Fibroblast of skin of abdomen (primary cell): ENCODE measurements at regions not wholly inside any gene's neighbourhood (a gene's known extent, or its start where the extent isn't known, plus 50 kb on each side); places are given as distances from the start of the nearest gene placed in this dataset.
"Not testable (repeated sequence)": the region's sequence is repeated elsewhere in the genome, so short reads cannot be mapped to it uniquely, and the experiment has no call there.

ENCODE experiments used
- DNase-seq: peaks from one replicate; pipeline ENCODE4 v3.0.0-alpha.2; 2013

DNA sequence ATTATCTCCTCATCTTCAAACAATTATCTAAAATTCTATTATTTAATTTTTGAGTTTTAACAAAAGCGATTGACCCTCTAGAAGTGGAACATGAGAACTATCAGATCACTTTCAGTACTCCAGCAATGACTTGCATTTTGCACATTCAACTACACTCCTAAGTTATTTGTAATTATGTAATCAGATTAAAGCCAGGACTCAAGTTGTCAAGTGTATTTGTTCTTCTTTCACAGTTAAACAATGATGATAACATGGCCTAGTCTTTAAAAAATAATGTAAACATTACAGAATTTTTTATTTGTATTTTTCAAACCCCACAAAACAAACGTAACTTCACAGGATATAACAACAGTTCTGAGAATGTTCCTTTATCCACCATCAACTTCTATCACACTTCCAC, 2148.9 kb upstream of the ACO1 start:
- DNase-seq = no peak

DNA sequence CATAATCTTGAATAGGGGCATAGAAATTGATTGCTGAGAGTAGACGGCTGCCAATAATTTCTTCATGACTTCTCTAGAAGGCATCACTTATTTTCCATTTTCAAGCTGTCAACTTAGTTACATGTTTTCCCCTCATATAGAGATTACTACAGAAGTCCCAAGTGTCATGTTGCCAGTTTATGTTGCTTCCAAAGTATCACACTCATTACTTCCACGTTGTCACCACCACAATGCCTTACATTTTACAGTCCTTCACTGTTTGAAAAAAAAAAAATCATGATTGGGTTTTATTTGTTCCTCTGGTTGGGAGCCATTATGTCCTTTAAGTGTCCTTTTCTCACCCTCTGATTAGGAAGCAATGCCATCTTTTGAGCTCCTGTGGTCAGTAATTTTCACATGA, 2144.6 kb upstream of the ACO1 start:
- no peak for DNase-seq

DNA sequence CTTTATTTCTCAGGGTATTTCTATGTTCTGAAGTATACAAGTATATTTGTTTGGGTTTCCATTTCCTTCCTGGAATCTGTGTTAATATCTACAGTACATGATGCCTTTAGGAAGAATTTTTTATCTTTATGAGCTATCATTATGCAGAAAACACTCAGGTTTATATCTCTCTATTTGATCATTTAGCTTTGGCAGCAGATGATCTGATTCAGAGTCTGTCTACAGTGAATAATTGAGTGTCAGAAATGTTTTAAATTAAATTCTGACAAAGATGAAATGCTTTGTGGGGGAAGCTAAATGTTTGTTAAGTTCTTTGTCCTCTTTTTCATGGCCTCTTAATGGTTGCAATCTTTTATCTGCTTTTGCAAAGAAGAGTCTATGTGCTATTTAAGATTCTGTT, 2141.0 kb upstream of the ACO1 start:
- DNase-seq = no peak

DNA sequence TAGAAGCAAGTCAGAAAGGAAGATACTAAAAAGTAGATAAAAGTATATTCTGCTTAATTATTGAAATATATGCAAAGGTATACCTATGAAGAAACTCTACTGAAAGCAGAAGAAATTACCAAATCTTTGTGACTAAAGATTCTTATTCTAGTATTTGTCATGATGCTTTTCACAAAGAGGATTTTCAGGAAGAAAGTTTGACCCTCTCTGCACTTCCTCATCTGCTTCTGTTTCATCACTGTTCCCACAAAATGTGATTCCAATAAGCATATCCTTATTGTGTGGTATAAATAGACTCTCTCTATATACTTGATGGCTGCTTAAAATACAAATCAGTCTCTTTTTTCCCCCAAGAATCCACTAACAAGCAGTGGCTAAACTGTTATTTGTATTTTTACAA, 2139.6 kb upstream of the ACO1 start:
- DNase-seq = no peak

DNA sequence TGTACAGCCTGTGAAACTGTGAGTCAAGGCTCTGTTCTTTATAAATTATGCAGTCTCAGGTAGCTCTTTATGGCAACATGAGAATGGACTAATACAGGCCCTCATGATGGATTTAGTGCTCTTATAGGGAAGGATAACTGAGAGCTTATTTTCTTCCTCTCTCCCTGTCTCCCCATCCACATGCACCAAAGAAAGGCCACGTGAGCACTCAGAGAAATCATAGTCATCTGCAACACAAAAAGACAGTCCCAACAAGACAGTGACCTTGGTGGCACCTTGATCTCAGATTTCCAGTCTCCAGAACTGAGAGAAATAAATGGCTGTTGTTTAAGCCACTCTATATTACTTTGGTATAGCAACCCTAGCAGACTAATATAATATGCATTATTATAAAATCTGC, 2133.6 kb upstream of the ACO1 start:
- DNase-seq = no peak

DNA sequence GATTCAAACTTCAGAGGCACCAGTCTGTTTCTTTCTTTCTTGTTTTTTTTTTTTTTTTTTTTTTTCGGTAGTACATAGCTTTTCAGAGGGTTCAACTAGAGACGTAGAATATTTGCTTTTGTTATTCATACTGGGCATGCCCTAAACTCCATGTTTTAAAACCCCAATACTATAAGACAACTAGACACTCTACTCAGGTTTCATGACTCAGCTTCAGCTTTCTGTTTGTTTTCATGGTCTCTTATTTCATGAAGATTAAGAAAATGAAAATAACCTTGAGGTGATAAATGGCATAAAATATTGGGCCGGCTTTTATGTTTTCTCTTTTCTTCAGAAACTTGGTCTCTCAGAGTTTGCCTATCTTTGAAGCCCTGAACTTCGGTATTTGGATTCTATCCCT, 2126.3 kb upstream of the ACO1 start:
- no peak for DNase-seq

DNA sequence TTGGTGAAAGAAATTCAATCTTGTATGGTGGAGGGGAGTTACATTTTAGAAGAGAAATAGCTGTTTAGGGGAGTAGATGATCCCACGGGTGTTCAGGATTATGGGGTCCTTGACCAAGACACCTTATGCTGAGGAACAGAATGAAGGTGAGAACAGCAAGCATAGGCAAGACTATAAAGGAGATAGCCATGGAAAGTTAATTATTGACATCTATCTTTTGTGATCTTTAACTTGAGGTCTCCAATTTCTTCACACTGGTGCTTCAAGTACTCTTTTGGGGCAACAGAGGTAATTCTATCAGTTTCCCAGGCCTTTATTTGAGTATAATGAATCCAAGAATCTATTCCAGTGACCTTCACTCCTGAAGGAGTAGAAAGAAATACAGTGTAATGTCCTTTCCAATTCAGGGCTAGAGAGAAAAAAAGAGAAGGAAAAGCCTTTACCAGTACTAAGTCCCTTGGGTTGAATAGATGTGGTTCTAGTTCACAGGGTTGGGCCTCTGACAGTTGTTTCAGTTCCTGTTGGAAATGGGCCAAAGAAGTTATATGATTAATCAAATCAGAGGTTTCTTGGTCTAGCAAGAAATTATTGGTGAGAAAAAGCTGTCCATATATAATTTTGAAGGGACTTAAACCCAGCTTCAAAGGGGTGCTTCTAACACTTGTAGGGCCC, 2104.1 kb upstream of the ACO1 start:
- DNase-seq = no peak

DNA sequence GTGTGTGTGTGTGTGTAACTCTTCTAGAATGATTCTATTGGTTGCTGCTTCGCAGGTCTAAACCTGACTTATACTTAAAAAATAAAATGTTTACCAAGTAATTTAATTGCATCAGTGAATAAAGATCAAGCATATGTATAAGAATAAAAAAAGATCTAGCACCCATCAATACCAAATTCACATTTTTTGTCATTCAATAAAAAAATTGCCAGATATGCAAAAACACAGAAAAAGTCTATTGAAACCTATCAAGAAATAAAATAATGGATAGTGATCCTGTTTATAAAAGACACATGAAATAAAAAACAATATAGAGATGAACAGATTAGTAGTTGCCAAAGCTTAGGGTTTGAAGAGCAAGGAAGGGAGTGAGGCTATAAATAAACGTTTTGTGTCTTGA, 2095.0 kb upstream of the ACO1 start:
- no peak for DNase-seq

DNA sequence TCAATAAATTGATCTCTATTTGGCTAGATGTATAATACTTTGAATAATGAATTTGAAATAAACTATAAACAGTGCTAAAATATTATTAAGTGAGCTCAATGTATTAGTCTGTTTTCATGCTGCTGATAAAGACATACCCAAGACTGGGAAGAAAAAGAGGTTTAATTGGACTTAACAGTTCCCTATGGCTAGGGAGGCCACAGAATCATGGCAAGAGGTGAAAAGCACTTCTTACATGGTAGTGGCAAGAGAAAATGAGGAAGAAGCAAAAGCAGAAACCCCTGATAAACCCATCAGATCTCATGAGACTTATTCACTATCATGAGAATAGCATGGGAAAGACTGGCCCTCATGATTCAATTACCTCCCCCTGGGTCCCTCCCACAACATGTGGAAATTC, 2092.4 kb upstream of the ACO1 start:
- DNase-seq = not testable (repeated sequence)

DNA sequence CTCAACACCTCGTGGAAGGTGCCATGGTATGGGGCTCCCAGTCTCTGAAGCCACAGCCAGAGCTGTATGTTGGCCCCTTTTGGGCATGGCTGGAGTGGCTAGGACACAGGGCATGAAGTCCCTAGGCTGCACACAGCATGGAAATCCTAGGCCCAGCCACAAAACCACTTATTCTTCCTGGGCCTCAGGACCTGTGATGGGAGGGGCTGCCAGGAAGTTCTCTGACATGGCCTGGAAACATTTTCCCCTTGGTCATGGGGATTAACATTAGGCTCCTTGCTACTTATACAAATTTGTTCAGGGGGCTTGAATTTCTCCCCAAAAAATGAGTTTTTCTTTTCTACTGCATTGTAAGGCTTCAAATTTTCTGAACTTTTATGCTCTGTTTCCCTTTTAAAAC, 2091.2 kb upstream of the ACO1 start:
- DNase-seq = no peak

DNA sequence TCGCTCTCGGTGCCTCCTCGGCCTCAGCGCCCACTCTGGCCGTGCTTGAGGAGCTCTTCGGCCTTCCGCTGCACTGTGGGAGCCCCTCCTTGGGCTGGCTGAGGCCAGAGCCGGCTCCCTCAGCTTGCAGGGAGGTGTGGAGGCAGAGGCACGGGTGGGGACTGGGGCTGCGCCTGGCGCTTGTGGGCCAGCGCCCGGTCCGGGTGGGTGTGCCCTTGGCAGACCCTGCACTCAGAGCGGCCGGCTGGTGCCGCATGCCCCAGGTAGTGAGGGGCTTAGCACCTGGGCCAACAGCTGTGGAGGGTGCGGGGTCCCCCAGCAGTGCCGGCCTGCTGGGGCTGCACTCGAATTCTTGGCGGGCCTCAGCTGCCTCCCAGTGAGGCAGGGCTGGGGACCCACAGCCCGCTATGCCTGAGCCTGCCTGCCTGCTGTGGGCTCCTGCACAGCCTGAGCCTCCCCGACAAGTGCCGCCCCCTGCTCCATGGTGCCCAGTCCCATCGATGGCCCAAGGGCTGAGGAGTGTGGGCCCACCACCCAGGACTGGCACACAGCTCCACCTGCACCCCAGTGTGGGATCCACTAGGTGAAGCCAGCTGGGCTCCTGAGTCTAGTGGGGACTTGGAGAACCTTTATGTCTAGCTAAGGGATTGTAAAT, 2085.2 kb upstream of the ACO1 start:
- DNase-seq = no peak

DNA sequence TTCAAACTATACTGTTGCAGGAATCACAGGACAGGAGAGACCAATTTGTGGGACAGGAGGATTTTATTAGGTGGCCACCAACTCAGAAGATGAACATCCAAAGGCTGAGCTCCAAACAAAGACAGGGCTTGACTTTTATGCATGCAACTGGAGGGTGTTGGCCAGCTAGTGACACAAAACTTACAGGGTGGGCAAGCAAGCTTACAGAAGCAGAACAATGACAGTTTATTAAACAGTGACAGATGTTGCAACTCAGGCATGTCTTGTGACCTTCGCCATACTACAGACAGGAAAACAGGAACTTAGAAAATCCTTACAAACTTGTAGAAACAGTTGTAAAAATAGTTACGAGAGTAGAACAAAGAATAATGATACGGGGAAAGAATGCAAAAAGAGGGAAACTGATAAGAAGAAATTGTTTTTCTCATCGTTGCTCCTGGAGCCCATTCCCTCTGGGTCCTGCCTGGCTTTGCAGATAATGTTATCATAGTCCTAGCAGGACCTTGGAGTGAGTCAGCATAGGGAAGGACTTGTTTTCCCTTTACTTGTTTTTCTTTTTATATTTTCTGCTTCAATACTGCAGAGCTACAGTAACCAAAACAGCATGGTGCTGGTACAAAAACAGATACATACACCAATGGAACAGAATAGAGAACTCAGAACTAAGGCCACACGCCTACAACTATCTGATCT, 2083.0 kb upstream of the ACO1 start:
- DNase-seq = no peak

DNA sequence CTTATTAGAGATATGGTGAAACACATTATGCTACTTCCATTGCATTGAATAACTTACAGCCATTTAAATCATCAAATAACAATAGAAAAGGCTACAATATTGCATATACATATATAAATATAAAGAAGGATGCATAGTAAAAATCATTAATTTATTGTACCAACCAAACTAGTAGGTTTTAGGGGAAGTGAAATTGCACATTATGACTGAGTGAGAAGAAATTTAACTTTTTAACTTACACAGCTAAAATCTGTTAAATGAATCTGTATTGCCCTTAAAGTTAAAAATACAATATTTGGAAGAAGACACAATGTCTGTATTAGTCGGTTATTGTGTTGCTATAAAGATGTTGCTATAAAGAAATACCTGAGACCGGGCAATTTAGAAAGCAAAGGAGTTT, 2073.7 kb upstream of the ACO1 start:
- DNase-seq = no peak

DNA sequence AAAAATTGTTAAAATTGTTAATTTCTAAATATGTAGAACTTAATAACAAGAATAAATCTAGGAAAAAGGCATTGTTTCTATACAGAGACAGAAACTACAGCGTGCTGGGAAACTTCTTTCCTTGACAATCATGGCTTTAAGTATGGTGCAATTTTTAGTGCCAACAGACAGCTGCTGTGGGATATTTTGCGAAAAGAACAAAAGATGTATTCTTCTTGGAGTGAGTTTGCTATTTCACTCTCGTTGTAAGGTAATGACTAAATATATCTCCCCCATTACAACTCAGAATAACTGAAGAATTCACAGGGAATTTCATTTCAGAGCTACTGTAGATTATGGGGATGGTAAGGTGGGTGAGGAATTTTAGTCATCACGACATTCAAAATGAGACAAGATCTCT, 2055.0 kb upstream of the ACO1 start:
- no peak for DNase-seq

DNA sequence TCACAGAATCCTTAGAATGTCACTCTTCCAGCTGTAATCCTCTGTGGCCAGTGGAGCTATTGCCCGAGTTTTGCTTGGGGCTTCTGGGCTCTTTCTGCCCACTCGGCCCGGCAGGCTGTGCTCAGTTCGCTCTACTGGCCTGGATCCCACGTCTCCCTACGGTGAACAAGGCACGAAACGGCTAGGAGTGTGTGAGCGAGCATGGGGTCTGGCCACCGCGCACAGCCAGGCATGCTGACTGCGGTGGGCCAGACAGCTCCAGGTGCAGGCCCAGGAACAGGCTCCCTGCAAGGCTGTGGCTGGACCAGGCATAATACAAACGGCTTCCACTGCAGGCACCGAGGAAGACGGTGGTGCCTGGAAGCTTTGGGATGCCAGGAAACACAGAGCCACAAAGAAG, 2035.5 kb upstream of the ACO1 start:
- DNase-seq = no peak

DNA sequence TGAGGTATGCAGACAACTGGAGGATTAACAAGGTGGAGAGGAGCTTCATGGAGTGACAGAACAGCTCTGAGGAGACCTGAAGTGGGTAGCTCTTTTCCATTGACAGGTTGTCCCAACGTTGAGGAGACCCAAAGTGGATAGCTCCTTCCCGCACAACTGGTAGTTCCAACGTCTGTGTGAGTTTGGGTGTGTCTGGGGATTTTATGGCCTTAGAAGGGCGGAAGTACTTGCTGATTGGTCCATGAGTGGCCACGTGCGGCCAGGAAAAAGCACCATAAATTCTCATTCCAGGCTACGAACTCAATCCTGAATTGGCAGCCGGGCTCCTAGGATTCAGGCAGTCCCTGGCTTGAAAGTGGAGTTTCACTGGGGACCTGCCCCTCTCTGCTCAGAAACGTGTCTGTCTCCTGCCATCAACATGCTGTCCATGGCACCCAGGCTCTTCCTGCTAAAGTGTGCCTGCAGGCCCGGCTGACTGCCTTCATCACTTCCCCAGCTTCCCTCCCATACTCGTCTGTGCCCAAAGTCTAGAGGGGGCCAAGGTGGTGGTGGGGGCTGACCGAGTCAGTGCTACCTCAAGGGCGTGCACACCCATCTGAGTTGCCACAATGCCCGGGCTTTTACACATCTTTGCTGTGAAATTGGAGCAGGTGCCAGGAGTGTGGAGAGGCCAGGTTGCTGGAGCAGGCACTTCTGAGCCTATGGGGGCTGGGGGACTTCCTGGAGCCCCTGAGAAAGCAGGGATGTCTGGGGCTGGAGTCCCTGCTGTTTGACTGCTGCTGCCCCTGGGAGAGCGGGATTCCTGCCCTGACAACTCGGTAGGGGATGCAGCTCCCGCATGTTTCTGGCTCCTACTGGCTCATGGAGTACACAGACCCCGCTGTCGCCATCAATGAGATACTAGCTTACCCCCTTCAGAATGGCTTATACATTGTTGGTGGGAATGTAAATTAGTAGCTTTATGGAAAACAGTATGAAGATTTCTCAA, 2034.6 kb upstream of the ACO1 start:
- no peak for DNase-seq

DNA sequence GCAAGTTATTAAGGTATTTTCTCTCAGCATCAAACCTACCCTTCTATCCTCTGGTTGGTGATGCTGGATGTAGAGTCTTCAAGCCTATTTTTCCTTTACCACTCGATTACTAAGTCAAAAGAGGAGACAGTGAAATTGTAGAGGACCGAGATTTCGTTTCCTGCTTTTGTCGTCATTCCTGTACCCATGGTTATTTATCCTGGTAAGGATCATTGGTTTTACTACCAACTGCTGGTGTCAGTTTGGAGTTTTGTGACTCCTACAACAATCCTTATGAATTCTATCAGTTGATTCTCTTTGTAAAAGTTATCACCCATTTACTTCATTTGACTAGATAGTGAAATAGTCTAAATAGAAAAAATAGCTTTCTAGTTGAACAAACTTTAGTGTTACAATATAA, 2028.2 kb upstream of the ACO1 start:
- DNase-seq = no peak

DNA sequence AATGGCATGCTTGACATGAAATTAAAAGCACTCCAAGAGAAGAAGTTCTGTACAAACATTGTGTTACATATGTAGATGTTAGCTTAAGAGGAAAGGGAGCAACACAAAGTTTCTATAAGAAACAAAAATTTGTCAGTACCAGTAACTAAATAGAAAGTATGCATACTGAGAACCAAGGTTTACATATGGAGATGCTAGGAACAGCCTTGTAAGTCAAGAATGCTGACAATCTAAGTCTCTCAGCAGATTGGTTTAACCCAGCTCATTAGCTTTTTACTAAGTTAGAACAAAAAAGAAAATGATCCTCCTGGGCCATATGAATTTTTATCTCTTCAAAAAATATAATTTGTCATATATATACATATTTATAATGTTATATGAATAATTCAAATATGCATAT, 2022.1 kb upstream of the ACO1 start:
- no peak for DNase-seq

DNA sequence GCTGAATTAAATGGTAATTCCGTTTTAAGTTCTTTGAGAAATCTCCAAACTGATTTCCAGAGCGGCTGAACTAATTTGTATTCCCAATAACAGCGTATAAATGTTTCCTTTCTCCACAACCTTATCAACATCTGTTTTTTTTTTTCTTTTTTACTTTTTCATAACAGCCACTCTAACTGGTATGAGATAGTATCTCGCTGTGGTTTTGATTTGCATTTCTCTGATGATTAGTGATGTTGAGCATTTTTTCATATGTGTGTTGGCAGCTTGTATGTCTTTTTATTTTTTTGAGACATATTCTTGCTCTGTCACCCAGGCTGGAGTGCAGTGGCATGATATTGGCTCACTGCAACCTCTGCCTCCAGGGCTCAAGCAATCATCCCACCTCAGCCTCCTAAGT, 2018.3 kb upstream of the ACO1 start:
- DNase-seq = not testable (repeated sequence)

DNA sequence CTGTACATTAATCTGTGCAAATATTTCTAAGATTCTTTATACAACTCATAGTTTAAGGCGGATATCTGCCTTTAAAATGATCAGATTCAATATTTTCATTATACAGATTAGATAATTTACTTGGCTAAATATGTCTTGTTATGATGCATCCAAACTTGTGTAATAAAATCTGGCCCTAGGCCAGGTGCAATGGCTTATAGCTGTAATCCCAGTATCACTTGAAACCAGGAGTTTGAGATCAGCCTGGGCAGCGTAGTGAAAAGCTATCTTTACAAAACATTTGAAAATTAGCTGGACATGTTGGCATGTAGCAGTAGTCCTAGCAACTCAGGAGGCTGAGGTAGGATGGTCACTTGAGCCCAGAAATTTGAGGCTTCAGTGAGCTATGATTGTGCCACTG, 2002.2 kb upstream of the ACO1 start:
- DNase-seq = no peak

DNA sequence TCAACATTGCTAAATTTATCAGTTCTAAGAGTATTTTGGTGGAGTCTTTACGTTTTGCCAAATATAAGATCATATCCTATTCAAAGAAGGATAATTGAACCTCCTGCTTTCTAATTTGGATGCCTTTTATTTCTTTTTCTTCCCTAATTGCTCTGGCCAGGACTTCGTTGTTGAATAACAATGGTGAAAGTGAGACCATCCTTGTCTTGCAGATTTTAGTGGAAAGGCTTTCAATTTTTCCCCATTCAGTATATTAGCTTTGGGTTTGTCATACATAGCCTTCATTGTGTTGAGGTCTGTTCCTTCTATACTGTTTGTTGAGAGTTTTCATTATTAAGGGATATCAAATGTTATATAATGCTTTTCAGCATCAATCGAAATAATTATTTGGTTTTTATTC, 1974.2 kb upstream of the ACO1 start:
- DNase-seq = no peak

DNA sequence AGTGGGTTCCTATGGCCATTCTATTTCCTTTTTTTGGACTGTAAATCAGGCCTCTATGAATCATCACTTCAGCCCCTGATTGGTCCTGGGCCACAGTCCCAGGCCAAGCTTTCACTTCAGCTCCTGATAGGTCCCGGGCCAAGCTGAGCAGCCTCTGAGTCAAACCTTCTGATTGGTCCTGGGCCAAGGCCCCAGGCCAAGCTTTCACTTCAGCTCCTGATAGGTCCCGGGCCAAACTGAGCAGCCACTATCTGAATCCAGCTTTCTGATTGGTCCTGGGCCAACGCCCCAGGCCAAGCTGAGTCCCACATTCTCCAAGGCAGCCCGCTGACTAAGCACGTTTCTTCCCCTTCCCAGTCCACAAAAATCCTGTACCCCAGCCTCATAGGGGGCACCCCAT, 1972.9 kb upstream of the ACO1 start:
- DNase-seq = no peak

DNA sequence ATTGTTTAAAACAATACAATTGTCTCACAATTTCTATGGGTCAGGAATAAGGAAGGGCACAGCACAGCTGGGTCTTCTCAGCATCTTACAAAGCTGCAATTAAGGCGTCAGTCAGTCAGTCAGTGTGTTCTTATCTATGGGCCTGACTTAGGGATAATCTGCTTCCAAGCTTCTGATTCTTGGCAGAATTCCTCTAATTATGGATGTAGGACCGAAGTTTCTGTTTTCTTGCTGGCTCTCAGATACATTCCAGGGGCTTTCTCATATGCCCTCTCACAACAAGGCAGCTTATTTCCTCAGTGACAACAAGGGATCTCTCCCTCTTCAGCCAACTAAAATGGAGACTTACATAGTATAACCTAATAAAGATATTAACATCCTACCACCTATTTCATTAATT, 1925.3 kb upstream of the ACO1 start:
- DNase-seq = no peak
